DOHH2 (cell line): ENCODE measurements at regions not wholly inside any gene's neighbourhood (a gene's known extent, or its start where the extent isn't known, plus 50 kb on each side); places are given as distances from the start of the nearest gene placed in this dataset.

Source experiments
- H3F3A ChIP-seq: fragments of 200-600 bp; sonication (generic), shearing (Covaris generic); 2 replicates; pipeline ENCODE4 v1.6.0; 2016; ENCODE audit warnings: antibody characterized with exemption, mild to moderate bottlenecking; ENCODE audit not compliant: control insufficient read depth, insufficient read depth
- H3K27ac ChIP-seq: fragments of 200-600 bp; sonication (generic); 2 replicates; pipeline ENCODE4 v1.5.1; 2014; ENCODE audit warnings: low read depth, mild to moderate bottlenecking, low read length, moderate library complexity
- H3K27me3 ChIP-seq: fragments of 200-600 bp; sonication (generic); 2 replicates; pipeline ENCODE4 v1.6.1; 2014; ENCODE audit warnings: mild to moderate bottlenecking, low read length, mixed read lengths; ENCODE audit not compliant: control insufficient read depth
- H3K36me3 ChIP-seq: fragments of 200-600 bp; sonication (generic); 2 replicates; pipeline ENCODE4 v1.6.1; 2014; ENCODE audit warnings: mild to moderate bottlenecking, low read length, moderate library complexity, mixed read lengths; ENCODE audit not compliant: control insufficient read depth
- H3K4me1 ChIP-seq: fragments of 200-600 bp; sonication (generic); 2 replicates; pipeline ENCODE4 v1.6.1; 2014; ENCODE audit warnings: mild to moderate bottlenecking, low read length, mixed read lengths; ENCODE audit not compliant: control insufficient read depth
- H3K4me2 ChIP-seq: fragments of 200-600 bp; sonication (generic); 2 replicates; pipeline ENCODE4 v1.6.0; 2014; ENCODE audit warnings: mild to moderate bottlenecking, low read length, moderate library complexity
- H3K4me3 ChIP-seq: fragments of 200-600 bp; sonication (generic); 2 replicates; pipeline ENCODE4 v1.5.1; 2014; ENCODE audit warnings: mild to moderate bottlenecking, low read length, mixed read lengths
- H3K79me2 ChIP-seq: fragments of 200-600 bp; sonication (generic); 2 replicates; pipeline ENCODE4 v1.6.1; 2014; ENCODE audit warnings: mild to moderate bottlenecking, low read length, mixed read lengths; ENCODE audit not compliant: control insufficient read depth
- H3K9me2 ChIP-seq: fragments of 200-600 bp; sonication (generic); replicated peaks from 2 replicates; pipeline ENCODE4 v1.6.1; 2014; ENCODE audit warnings: mild to moderate bottlenecking, low read length, mixed read lengths; ENCODE audit not compliant: control insufficient read depth
- H3K9me3 ChIP-seq: fragments of 200-600 bp; sonication (generic); 2 replicates; pipeline ENCODE4 v1.6.1; 2014; ENCODE audit warnings: antibody characterized with exemption, low read length, mixed read lengths; ENCODE audit not compliant: control insufficient read depth, insufficient read depth
- H4K20me1 ChIP-seq: fragments of 200-600 bp; sonication (generic); 2 replicates; pipeline ENCODE4 v1.6.0; 2014; ENCODE audit warnings: low read depth, mild to moderate bottlenecking, antibody characterized with exemption, low read length, moderate library complexity; ENCODE audit not compliant: control insufficient read depth, insufficient read depth
- EZH2phosphoT487 ChIP-seq: fragments of 200-600 bp; sonication (generic); IDR thresholded peaks from 2 replicates; pipeline ENCODE4 v1.6.1; 2017; ENCODE audit warnings: borderline replicate concordance, mild to moderate bottlenecking, antibody characterized with exemption, low read length, moderate library complexity, mixed read lengths
- TF ChIP-seq, protein P1 (sequence below): fragments of 200-600 bp; sonication (generic); IDR thresholded peaks from one replicate; pipeline ENCODE4 v1.5.1; 2014; ENCODE audit warnings: antibody characterized with exemption, mild to moderate bottlenecking, low read depth, low read length; ENCODE audit not compliant: poor library complexity, severe bottlenecking

GRCh38 chr15:53414167-53414566 lies 345.3 kb downstream of the WDR72 start:
- H3K4me1 ChIP-seq = no peaks in the 10 kb centered on the region
- TF ChIP-seq, protein P1, sequence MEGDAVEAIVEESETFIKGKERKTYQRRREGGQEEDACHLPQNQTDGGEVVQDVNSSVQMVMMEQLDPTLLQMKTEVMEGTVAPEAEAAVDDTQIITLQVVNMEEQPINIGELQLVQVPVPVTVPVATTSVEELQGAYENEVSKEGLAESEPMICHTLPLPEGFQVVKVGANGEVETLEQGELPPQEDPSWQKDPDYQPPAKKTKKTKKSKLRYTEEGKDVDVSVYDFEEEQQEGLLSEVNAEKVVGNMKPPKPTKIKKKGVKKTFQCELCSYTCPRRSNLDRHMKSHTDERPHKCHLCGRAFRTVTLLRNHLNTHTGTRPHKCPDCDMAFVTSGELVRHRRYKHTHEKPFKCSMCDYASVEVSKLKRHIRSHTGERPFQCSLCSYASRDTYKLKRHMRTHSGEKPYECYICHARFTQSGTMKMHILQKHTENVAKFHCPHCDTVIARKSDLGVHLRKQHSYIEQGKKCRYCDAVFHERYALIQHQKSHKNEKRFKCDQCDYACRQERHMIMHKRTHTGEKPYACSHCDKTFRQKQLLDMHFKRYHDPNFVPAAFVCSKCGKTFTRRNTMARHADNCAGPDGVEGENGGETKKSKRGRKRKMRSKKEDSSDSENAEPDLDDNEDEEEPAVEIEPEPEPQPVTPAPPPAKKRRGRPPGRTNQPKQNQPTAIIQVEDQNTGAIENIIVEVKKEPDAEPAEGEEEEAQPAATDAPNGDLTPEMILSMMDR = no peak
- no peak for TF ChIP-seq EZH2phosphoT487
- H4K20me1 ChIP-seq = no peaks in the 10 kb centered on the region
- no peaks in the 10 kb centered on the region for H3K9me2 ChIP-seq
- no peak overlapping the region for H3K4me2 ChIP-seq
- no peaks in the 10 kb centered on the region for H3F3A ChIP-seq
- no peaks in the 10 kb centered on the region for H3K27me3 ChIP-seq
- no peaks in the 10 kb centered on the region for H3K36me3 ChIP-seq
- no peak overlapping the region for H3K4me3 ChIP-seq
- H3K79me2 ChIP-seq = no peaks in the 10 kb centered on the region
- H3K27ac ChIP-seq = no peak overlapping the region
- H3K9me3 ChIP-seq = no peaks in the 10 kb centered on the region

DNA sequence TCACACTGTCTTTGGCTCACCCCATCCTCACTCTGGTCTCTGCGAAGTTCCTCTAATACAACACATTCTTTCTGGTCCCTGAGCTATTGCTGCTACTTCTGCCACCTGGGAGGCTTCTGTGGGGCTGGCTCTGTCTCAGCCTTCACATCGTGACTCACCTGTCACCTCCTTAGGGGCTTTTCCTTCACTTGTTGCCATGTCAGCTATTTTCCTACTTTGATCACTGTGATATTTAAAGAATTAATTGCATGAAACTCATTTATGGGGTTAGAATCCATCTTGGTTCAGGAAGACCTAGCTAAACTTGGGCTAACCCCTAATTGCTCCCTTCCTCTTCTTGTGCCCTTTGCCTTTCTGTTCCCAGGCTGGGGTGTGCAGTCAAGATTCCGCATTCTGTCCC lies 346.9 kb downstream of the WDR72 start:
- TF ChIP-seq, protein P1 = no peak
- no peaks in the 10 kb centered on the region for H3K9me2 ChIP-seq
- no peak overlapping the region for H3K27ac ChIP-seq

DNA sequence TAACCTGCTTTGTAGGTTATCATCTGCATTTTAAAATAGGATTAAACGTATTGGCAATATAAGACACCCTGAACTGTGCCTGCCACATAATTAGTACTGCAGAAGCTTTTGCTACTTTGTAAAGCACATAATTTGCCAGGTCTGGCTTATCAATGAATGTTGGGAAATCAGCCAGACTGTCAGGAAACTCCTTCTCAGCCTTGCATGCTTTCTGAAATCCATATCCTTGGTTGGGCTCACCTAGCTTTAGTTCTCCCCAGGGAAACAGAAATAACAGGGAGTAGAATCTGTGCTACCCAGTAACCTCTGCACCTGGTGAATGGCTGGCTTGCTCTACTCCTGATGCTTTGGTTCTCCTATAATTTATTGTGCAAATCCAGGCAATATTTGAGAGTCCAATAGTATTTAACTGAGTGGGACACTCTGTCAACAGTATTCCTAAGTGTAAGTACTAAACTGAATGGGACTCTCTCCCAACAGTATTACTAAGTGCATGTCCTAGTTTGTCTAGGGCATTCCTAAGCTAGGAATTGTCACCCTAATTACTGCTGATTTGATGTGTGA lies 354.5 kb downstream of the WDR72 start:
- H3K9me3 ChIP-seq = no peaks in the 10 kb centered on the region
- H3K36me3 ChIP-seq = no peaks in the 10 kb centered on the region
- H3K4me1 ChIP-seq = no peaks in the 10 kb centered on the region
- no peaks in the 10 kb centered on the region for H4K20me1 ChIP-seq
- H3K27ac ChIP-seq = no peak overlapping the region
- H3K4me2 ChIP-seq = no peak overlapping the region
- no peak overlapping the region for H3K4me3 ChIP-seq
- H3K27me3 ChIP-seq = no peaks in the 10 kb centered on the region
- no peaks in the 10 kb centered on the region for H3K79me2 ChIP-seq
- no peaks in the 10 kb centered on the region for H3K9me2 ChIP-seq
- TF ChIP-seq, protein P1 = no peak
- TF ChIP-seq EZH2phosphoT487 = no peak
- no peaks in the 10 kb centered on the region for H3F3A ChIP-seq

More for the DNA sequence above, 346.9 kb downstream of the WDR72 start:
- H3K27me3 ChIP-seq = no peaks in the 10 kb centered on the region
- no peaks in the 10 kb centered on the region for H3K4me1 ChIP-seq
- no peaks in the 10 kb centered on the region for H3K36me3 ChIP-seq
- H3K4me2 ChIP-seq = no peak overlapping the region
- H4K20me1 ChIP-seq = no peaks in the 10 kb centered on the region
- no peaks in the 10 kb centered on the region for H3F3A ChIP-seq
- H3K79me2 ChIP-seq = no peaks in the 10 kb centered on the region
- no peaks in the 10 kb centered on the region for H3K9me3 ChIP-seq
- no peak overlapping the region for H3K4me3 ChIP-seq
